Immature natural killer cell (primary cell): ENCODE measurements at regions not wholly inside any gene's neighbourhood (a gene's known extent, or its start where the extent isn't known, plus 50 kb on each side); places are given as distances from the start of the nearest gene placed in this dataset.

Source experiments
- DNase-seq, 3 donors: peaks; one replicate each; pipeline ENCODE4 v3.0.0; 2022; ENCODE audit warnings: mixed read lengths in 1 of 3
- H3K27ac Mint-ChIP-seq, 6 donors: one replicate each; pipeline ENCODE4 v1.8.0; 2020; ENCODE audit warnings: mixed read lengths in 6 of 6, mild to moderate bottlenecking in 5 of 6, inconsistent platforms in 4 of 6, moderate library complexity in 3 of 6
- H3K27me3 Mint-ChIP-seq, 3 donors: one replicate each; pipeline ENCODE4 v1.8.0; 2020 to 2021; ENCODE audit warnings: low read depth in 3 of 3, mild to moderate bottlenecking in 3 of 3, mixed read lengths in 3 of 3, moderate library complexity in 3 of 3, inconsistent platforms in 1 of 3
- H3K36me3 Mint-ChIP-seq, 3 donors: one replicate each; pipeline ENCODE4 v1.8.0; 2020; ENCODE audit warnings: mixed read lengths in 3 of 3, inconsistent platforms in 2 of 3, mild to moderate bottlenecking in 2 of 3
- H3K4me1 Mint-ChIP-seq, 2 donors: one replicate each; pipeline ENCODE4 v1.8.0; 2020; ENCODE audit warnings: inconsistent platforms in 2 of 2, mild to moderate bottlenecking in 2 of 2, mixed read lengths in 2 of 2, moderate library complexity in 1 of 2
- H3K4me3 Mint-ChIP-seq, 5 donors: one replicate each; pipeline ENCODE4 v1.8.0; 2020; ENCODE audit warnings: mild to moderate bottlenecking in 5 of 5, mixed read lengths in 5 of 5, inconsistent platforms in 3 of 5, moderate library complexity in 3 of 5
- H3K9me3 Mint-ChIP-seq, 6 donors: one replicate each; pipeline ENCODE4 v1.8.0; 2020; ENCODE audit warnings: mild to moderate bottlenecking in 6 of 6, mixed read lengths in 6 of 6, inconsistent platforms in 4 of 6, moderate library complexity in 3 of 6

DNA sequence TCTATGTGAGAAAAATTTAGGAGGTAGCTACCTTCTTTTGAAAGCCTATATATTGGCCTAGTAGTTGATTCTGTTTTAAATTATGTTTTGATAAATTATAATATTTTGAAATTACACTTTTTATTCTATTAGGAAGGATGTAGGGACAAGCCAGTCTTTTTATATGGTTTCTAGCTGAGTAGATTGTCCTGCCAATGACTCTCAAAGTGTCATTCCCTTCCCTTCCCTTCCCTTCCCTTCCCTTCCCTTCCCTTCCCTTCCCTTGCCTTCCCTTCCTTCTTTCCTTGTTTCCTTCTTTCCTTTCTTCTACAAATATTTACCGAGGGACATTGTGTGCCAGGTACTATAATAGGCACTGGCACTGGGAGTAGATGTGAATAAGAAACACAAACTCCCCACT lies 99.7 kb upstream of the HDAC9 start:
- no peak overlapping the region for H3K4me3 Mint-ChIP-seq
- no peak for DNase-seq
- peaks cover 0 to 8% (median 0%) of the 10 kb centered on the region in 3 donors for H3K36me3 Mint-ChIP-seq
- H3K9me3 Mint-ChIP-seq: peaks cover 0 to 1% (median 0%) of the 10 kb centered on the region in 6 donors
- H3K27ac Mint-ChIP-seq: no peak overlapping the region
- H3K27me3 Mint-ChIP-seq: peaks cover 2 to 3% (median 2%) of the 10 kb centered on the region in 3 donors
- H3K4me1 Mint-ChIP-seq: peaks cover 7 to 32% of the 10 kb centered on the region in 2 donors

DNA sequence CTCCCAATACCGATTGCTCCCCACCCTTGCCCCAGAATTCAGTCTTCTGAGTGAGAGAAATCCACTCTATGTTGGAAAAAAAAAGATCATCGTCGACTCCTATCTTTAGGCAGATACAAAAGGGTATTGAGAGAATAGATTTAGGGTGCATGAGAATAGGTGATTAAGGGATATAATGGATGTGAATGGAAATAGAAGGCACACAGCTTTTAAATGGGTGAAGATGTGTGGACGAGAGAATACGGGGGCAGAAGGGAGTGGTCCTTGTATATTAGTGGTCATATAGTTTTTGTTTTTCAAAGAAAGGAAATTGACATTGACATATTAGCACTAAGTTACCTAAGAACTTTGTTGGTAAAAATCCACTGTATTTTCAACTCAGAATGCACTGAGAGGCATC lies 98.6 kb upstream of the HDAC9 start:
- H3K27me3 Mint-ChIP-seq: peaks cover 2 to 6% (median 4%) of the 10 kb centered on the region in 3 donors
- peaks cover 8 to 32% of the 10 kb centered on the region in 2 donors for H3K4me1 Mint-ChIP-seq

DNA sequence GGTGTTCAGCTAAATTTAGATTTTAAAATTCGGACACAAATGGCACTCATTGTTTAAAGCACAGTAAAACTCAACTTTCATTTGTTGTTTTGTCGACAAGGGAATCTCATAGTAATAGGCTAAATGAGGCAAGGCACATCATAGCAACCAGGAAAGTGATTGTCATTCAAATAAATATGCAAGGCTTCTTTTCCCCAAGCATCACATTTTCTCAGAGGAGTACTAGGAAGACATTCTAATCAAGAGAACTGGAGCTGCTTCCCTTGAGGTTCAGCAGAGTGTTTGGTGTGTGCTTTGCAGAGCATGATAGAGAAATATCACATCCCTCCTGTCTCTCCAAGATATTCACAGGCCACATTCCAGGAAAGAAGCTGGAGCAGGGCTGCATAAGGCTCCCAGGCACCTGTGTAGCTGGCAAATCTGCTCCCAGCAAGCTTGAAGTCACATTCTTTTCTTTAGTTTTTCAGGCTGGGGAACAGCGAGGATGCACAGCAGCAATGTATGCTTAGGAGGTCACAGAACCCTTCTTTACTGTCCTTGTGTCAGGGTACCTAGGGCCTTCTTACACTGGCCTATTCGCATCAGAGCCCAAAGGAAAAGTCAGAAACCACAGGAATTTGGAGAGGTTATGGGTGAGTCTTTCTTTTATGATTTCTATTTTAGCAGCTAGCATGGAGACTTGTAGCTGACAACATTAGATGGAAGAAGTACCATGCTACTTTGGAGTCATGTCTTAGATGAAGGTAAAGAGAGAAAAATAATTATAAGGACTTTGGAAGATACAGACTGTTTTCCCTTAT lies 95.9 kb upstream of the HDAC9 start:
- Mint-ChIP-seq H3K36me3 (peaks cover 0 to 5% (median 0%) of the 10 kb centered on the region in 3 donors), H3K27me3 (peaks cover 2 to 6% (median 2%) of the 10 kb centered on the region in 3 donors), H3K9me3 (no peaks in the 10 kb centered on the region), H3K4me3 (no peak overlapping the region), H3K27ac (no peak overlapping the region), H3K4me1 (peaks cover 11 to 30% of the 10 kb centered on the region in 2 donors)
- DNase-seq: no peak

More for the DNA sequence above, 98.6 kb upstream of the HDAC9 start:
- peaks cover 0 to 1% (median 0%) of the 10 kb centered on the region in 6 donors for H3K9me3 Mint-ChIP-seq
- no peak for DNase-seq
- H3K27ac Mint-ChIP-seq: no peak overlapping the region
- peaks cover 0 to 8% (median 0%) of the 10 kb centered on the region in 3 donors for H3K36me3 Mint-ChIP-seq
- H3K4me3 Mint-ChIP-seq: no peak overlapping the region

DNA sequence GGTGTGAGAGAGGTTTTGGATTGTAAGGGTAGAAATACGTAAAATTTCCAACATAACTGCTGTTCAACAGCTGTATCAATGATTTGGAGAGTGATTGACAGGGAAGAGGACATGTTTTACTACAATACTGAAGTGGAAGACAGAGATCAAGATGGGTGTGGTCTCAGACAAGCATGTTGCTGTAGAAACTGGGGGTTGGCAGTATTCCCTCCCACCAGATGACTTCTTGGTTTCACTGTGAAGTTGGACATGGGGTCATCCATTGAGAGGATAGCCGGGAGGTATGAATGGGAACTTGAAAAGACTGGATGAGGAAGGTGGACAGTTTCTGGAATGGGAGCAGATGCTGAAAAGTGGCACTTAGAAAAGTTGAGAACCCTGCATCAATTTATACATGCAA lies 95.3 kb upstream of the HDAC9 start:
- Mint-ChIP-seq H3K27ac (no peak overlapping the region), H3K9me3 (no peaks in the 10 kb centered on the region), H3K36me3 (peaks cover 0 to 5% (median 0%) of the 10 kb centered on the region in 3 donors), H3K4me3 (no peak overlapping the region), H3K4me1 (peaks cover 17 to 36% of the 10 kb centered on the region in 2 donors), H3K27me3 (peaks cover 2 to 6% (median 2%) of the 10 kb centered on the region in 3 donors)
- no peak for DNase-seq

DNA sequence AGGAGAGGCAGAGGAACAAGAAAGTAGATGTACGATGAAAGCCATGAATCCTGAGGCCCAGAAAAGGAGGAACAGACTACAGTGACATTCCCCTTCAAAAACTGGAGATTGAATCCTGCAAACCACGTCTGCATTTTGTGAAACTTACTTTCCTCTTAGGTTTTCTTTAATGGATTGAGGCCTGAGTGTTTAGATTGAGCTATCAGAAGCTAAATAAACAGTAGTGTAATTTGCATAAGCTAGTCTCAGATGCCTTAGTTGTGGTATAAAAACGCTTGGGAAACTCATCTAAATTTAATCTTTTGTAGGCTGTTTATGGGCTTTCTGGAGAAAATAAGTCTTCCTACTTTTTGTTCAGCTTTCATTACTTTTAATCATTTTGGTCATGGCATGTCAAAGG lies 94.8 kb upstream of the HDAC9 start:
- DNase-seq: no peak
- Mint-ChIP-seq H3K9me3 (no peaks in the 10 kb centered on the region), H3K36me3 (peaks cover 0 to 5% (median 0%) of the 10 kb centered on the region in 3 donors), H3K27me3 (peaks cover 2 to 6% (median 2%) of the 10 kb centered on the region in 3 donors), H3K27ac (no peak overlapping the region), H3K4me3 (no peak overlapping the region), H3K4me1 (peaks cover 21 to 40% of the 10 kb centered on the region in 2 donors)

DNA sequence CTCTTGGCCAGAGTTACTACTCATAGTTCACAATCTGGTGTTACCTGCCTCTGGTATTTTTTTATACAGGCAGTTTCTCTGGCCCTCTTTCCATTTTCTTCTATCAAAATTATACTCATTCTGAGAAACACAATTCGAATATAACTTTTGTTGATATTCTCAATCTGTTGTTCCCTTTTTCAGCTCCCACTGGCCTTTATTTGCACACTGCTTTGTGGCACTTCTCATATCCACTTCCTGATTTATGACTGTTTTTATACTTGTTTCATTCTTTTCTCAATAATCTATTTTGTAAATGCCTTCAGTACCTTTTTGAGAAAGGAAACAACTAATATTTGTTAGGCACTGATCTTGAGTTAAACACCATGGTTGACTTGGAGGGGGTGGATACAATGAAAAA lies 93.8 kb upstream of the HDAC9 start:
- Mint-ChIP-seq H3K4me1 (peaks cover 23 to 44% of the 10 kb centered on the region in 2 donors), H3K4me3 (no peak overlapping the region)

DNA sequence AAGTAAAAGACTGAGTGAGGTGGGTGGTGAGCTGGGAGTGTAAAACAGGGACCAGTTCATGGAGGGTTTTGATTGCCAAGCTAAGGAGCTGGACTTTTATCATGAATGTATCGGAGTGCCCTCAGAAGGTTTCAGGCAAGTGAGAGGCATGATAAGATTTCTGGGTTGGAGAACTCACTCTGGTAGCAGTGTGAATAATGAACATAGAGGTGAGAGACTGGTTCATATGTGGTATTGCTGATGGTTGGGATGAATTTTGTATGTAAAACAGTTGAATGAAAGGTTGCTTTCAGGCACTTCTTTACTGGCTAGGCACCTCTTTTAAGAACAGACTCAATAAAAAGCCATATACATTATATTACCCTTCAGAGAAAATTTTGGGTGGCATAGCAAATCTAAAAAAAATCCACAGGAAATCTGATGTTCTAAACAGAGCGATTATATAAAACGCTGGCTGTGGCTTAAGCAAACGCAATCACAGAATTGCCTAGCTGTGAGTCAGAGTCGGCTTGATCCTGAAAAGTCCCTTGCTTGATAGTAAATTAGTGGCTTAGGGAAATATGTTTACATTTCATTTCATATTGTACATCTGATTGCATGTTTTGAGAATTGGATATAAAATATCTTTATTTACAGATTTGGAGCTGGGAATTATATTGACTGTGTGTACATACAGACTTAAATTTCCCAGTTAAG lies 92.9 kb upstream of the HDAC9 start:
- peaks cover 0 to 5% (median 0%) of the 10 kb centered on the region in 3 donors for H3K36me3 Mint-ChIP-seq
- peak overlapping the region in 2 of 6 donors; percentile 28 to 64 for H3K27ac Mint-ChIP-seq
- H3K27me3 Mint-ChIP-seq: peaks cover 2 to 6% (median 2%) of the 10 kb centered on the region in 3 donors
- no peak for DNase-seq
- peaks cover 23 to 44% of the 10 kb centered on the region in 2 donors for H3K4me1 Mint-ChIP-seq
- H3K4me3 Mint-ChIP-seq: no peak overlapping the region
- no peaks in the 10 kb centered on the region for H3K9me3 Mint-ChIP-seq

More for the DNA sequence above, 93.8 kb upstream of the HDAC9 start:
- Mint-ChIP-seq H3K36me3 (peaks cover 0 to 5% (median 0%) of the 10 kb centered on the region in 3 donors), H3K27me3 (peaks cover 2 to 6% (median 2%) of the 10 kb centered on the region in 3 donors), H3K9me3 (no peaks in the 10 kb centered on the region), H3K27ac (no peak overlapping the region)
- no peak for DNase-seq

DNA sequence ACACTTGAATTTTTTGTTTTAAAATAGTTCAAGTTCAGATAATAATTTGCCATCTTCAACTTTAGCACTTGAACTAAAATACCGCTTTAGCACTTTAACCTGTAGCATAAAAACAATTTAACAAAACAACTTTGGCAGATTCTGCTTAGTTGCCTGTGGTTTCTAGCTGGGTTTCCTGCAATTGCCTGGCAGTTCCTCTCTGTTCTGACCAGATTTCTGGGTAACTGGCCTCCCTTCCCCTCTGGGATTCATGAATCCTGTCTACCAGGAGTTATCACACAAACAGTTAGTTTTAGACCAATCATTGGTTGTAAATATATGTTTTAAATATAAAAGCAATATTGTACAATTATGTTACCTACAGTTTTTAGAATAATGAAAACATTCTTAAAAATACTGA lies 89.8 kb upstream of the HDAC9 start:
- peaks cover 23 to 39% of the 10 kb centered on the region in 2 donors for H3K4me1 Mint-ChIP-seq

DNA sequence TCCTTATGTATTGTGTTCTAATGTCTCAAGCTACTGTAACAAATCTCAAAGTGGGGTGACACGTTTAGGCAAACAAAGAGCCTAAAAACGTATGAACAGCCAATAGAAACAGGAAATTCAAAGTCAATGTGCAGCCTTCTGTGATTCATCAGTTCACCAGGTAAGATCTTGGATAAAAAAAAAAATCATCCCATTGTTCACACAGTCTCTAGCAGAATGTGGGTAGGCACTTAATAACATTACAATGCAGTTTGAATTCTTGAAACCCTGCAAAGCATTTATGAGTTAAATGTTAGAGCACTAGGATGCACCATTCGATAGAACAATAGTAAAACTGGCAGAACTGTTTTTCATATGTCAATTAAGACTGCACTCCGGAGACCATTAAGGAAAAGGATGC lies 88.2 kb upstream of the HDAC9 start:
- Mint-ChIP-seq H3K9me3 (no peaks in the 10 kb centered on the region), H3K27ac (no peak overlapping the region), H3K36me3 (no peaks in the 10 kb centered on the region), H3K4me1 (peaks cover 15 to 27% of the 10 kb centered on the region in 2 donors), H3K27me3 (no peaks in the 10 kb centered on the region), H3K4me3 (no peak overlapping the region)
- DNase-seq: no peak

More for the DNA sequence above, 89.8 kb upstream of the HDAC9 start:
- peak overlapping the region in 1 of 5 donors; percentile 2 for H3K4me3 Mint-ChIP-seq
- H3K9me3 Mint-ChIP-seq: no peaks in the 10 kb centered on the region
- DNase-seq: no peak
- H3K27ac Mint-ChIP-seq: no peak overlapping the region
- peaks cover 0 to 3% (median 2%) of the 10 kb centered on the region in 3 donors for H3K27me3 Mint-ChIP-seq
- no peaks in the 10 kb centered on the region for H3K36me3 Mint-ChIP-seq

DNA sequence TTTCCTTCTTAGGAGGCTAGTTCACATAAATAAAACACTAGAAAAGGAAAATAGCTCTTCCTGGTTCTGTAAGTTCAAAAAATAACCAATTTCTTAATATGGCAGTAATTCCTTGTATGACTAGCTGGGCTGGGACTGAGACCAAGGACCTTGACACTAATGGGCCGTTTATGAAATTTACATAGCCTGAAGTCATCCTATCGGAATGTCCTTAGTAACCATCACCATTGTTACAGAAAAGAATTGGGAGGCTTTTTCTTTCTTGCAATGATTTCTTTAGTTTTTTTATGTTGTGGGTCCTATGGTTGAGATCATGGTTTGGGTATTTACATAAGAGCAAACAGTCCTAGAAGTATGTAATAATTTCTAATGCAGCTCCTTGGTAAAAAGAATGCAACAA lies 87.1 kb upstream of the HDAC9 start:
- Mint-ChIP-seq H3K27me3 (no peaks in the 10 kb centered on the region), H3K4me3 (no peak overlapping the region), H3K9me3 (no peaks in the 10 kb centered on the region), H3K4me1 (peaks cover 12 to 16% of the 10 kb centered on the region in 2 donors), H3K36me3 (no peaks in the 10 kb centered on the region), H3K27ac (no peak overlapping the region)
- no peak for DNase-seq

DNA sequence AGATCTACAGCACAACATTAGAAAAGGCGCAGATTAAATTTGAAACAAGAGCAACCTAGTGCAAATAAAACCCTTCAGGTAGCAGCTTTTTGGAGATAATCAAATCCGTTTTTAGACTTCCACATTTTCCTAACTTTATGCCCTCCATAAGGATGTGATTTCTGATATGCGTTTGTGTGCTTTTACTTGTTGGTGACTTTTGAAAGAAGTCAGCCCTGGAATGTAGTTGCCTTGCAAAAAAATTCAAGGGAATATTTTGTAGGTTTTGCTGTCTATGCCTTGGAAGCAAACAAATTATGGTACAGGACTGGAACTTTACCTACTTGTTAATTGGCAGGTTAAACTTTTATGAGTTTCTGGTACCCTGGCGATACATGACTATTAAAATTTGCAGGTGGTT lies 86.7 kb upstream of the HDAC9 start:
- Mint-ChIP-seq H3K4me3 (no peak overlapping the region), H3K36me3 (no peaks in the 10 kb centered on the region), H3K4me1 (peaks cover 12 to 14% of the 10 kb centered on the region in 2 donors), H3K9me3 (no peaks in the 10 kb centered on the region), H3K27ac (no peak overlapping the region), H3K27me3 (no peaks in the 10 kb centered on the region)
- DNase-seq: no peak

DNA sequence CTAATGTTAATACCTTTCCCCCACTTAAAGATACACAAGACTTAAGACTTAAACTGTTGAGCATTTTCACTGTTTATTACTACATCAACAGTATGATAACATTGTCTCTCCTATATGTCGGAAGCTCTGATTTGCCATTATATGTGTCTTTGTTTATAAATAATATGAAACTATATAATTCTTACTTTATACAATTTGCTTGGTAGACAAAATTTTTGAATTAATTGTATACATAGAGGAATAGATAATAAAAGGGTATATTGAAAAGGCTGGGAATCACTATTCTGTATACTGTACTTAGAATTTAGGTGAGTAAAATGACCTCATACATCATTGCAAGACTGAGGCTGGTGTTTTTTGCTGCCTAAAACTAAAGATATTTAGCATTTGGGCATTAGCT lies 82.1 kb upstream of the HDAC9 start:
- H3K4me3 Mint-ChIP-seq: no peak overlapping the region
- H3K36me3 Mint-ChIP-seq: no peaks in the 10 kb centered on the region
- DNase-seq: no peak
- H3K9me3 Mint-ChIP-seq: no peaks in the 10 kb centered on the region
- no peaks in the 10 kb centered on the region for H3K27me3 Mint-ChIP-seq
- H3K27ac Mint-ChIP-seq: no peak overlapping the region
- H3K4me1 Mint-ChIP-seq: no peaks in the 10 kb centered on the region

DNA sequence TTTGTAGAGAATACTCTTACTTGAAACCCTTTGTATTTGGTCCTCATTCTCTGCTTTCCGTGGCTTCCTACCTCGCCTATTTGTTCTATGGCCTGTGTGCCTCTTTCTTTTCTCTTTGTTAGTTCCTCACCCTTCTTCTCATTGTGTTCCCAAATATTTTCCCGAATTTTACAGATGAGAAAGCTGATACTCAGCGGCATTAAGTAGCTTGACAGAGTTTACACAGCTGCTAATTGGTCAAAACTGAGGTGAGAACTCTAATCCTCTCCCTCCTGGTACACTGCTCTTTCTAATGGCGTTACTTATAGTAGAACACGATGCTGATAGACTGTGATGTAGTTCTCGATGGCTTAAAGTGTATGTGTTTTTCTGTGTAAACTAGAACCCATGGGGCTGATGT lies 80.7 kb upstream of the HDAC9 start:
- Mint-ChIP-seq H3K4me3 (no peak overlapping the region), H3K9me3 (no peaks in the 10 kb centered on the region)
- no peak for DNase-seq

DNA sequence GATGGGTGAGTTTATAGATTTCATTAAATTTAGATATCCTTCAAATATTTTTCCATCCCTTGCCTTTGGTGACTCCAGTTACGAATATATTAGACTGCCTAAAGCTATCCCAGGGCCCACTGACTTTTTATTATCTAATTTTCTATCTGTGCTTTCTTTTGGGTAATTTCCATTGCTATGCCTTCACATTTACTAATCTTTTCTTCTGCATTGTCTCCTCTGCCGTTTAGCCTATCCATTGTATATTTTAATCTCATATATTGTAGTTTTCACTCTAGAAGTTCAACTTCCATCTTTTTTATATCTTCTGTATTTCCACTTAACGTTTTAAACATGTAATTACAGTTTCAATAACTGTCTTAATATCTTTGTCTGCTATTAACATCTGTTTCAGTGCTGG lies 78.6 kb upstream of the HDAC9 start:
- Mint-ChIP-seq H3K27ac (no peak overlapping the region), H3K36me3 (no peaks in the 10 kb centered on the region)

More for the DNA sequence above, 80.7 kb upstream of the HDAC9 start:
- Mint-ChIP-seq H3K27ac (no peak overlapping the region), H3K27me3 (no peaks in the 10 kb centered on the region), H3K4me1 (peaks cover 0 to 1% of the 10 kb centered on the region in 2 donors), H3K36me3 (no peaks in the 10 kb centered on the region)

More for the DNA sequence above, 78.6 kb upstream of the HDAC9 start:
- Mint-ChIP-seq H3K4me3 (no peak overlapping the region), H3K4me1 (peaks cover 0 to 1% of the 10 kb centered on the region in 2 donors), H3K9me3 (no peaks in the 10 kb centered on the region), H3K27me3 (no peaks in the 10 kb centered on the region)
- no peak for DNase-seq
